Erythroblast (primary cell): ENCODE measurements at regions not wholly inside any gene's neighbourhood (a gene's known extent, or its start where the extent isn't known, plus 50 kb on each side); places are given as distances from the start of the nearest gene placed in this dataset.

ENCODE experiments used
- GATA1 ChIP-seq: IDR thresholded peaks from 2 replicates; pipeline ENCODE4 v1.6.1; 2011; ENCODE audit warnings: low read depth, mild to moderate bottlenecking, control low read depth, low read length, moderate library complexity
- POLR2A ChIP-seq: IDR thresholded peaks from 2 replicates; pipeline ENCODE4 v1.6.1; 2011; ENCODE audit warnings: mild to moderate bottlenecking, low read length

GRCh38 chr6:141202626-141203025 is 930.1 kb upstream of the GJE1 start:
- TF ChIP-seq POLR2A = no peak
- no peak for TF ChIP-seq GATA1
